GM21576 (cell line): ENCODE measurements at regions not wholly inside any gene's neighbourhood (a gene's known extent, or its start where the extent isn't known, plus 50 kb on each side); places are given as distances from the start of the nearest gene placed in this dataset.

Experiments used
- ATAC-seq: cut with Tn5 transposase; IDR thresholded peaks from one replicate; pipeline ENCODE4 v1.9.1; 2021; ENCODE audit warnings: mild to moderate bottlenecking, moderate library complexity; ENCODE audit not compliant: unreplicated experiment

DNA sequence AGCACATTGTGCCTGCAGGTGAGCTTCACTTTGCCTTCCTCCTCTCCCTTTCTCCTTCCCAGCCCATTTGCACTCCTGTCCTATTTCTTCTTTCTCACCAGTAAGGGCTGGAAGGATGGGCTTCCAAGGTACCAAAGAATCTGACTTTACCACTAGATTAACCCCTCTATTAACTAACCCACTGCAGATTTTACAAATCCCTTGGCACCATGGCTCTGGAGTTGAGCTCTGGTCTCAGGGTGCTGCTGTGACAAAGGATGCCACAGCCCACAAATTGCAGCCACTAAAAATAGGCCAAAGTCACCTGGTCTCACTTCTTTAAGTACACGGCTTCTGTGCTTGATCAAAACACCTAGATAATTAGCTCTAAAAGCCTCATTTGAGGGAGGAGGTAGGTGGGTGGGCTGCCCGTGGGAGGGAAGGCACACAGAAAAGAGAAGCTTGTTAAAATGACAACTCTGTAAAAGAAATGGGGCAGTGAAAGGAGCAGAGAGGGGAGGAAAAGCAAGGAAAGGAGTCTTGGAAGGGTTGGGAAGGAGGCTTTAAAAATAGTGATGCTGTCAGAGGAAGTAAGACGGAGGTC lies 327.4 kb downstream of the DRD1 start:
- ATAC-seq, result no peak

DNA sequence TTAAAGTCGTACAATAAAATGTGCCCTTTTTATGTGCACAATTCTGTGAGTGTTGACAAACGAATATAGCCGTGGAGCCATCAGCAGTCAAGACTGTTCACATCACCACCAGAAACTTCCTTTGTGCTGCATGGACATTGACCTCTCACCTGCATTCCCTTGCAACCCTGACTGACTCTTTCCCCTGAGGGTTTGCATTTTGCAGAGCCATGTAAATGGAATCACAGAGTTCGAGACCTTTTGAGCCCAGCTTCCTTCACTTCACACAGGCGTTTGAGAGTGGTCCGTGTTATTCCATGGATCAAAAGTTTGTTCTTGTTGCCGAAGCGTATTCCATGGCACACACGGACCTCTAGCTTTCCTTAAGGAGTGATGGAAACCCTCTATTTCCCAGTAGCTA lies 328.2 kb downstream of the DRD1 start:
- ATAC-seq, result no peak

DNA sequence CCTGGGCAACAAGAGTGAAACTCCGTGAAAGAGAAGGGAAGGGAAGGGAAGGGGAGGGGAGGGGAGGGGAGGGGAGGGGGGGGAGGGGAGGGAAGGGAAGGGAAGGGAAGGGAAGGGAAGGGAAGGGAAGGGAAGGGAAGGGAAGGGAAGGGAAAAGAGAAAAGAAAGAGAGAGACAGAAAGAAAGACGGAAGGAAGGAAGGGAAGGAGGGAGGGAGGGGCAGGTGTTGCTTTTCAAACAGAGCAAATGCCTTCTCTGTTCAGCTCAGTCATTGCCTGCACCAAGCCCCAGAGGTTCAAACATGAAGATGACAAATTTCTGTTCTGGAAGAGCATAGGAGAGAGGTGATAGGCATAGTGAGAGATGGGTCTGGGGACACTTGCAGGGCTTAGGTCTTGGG lies 330.0 kb downstream of the DRD1 start:
- no peak for ATAC-seq

DNA sequence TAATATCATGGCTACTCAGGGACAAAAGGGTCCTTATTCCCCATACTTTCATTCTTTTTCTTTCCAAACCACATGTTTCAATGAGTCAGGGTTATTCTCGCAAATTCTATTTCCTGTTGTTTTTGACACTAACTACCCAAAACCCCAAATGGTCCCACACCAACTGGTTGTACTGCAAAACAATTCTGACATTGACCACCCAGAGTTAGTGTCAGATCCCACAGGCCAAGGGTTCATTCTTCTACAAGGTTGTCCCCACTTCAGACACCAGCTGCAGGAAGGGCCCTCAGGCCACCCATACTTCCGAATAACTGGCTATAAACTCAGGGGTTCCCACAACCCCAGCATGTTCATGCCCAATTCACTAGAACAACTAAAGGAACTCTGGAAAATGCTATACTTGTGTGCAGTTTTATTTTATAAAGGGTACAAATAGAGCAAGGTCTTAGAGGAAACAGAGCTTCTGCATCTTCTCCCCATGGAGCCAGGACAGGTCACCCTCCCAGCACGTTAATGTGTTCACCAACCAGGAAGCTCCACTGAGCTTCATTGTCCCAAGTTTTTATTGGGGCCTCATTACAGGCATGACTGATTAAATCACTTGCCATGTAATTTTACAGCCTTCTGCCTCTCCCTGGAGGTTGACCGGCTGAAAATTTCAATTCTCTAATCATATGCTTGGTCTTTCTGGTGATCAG lies 334.8 kb downstream of the DRD1 start:
- ATAC-seq, result no peak

DNA sequence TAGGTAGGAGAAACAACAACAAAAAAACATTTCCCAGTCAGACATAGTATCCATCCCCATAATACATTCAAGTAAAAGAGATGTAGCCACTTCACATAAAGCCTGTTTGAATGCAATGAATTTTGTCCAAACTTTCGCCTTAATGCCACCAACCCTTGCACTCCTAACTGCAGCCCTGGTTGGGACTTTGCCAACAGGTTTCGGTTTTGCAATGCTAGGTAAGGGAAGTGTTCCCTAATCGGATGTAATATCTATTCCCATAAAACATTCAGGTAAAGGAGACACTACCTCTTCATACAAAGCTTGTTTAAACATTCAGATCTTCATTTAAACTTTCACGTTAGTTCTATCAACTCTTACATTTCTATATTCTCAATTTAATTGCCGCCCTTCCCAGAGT lies 336.1 kb downstream of the DRD1 start:
- no peak for ATAC-seq

DNA sequence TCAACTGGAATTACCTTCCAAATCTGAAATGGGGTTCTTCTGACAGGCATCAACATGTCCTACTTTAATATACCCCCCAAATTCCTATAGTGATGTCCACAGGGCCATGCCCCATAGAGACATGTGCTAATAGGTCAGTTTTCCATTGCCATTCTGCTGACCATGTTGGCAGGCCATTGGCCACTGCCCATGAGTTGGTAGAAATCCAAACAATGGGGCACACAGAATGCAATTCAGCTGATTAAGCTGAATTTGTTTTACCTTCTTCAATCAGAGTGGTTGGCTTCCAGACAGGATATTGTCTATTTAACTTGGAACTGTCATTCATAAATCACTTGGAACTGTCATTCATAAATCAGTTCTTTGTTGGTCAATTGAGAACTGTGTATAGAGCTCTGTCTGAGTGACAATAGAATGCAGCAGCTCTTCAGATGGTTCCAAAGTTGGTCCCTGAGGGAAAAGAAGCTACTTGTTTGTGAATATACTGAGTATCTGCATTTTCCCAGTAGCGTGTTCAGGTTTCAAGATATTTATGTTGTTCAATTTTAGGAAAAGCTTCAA lies 336.9 kb downstream of the DRD1 start:
- ATAC-seq, result no peak

DNA sequence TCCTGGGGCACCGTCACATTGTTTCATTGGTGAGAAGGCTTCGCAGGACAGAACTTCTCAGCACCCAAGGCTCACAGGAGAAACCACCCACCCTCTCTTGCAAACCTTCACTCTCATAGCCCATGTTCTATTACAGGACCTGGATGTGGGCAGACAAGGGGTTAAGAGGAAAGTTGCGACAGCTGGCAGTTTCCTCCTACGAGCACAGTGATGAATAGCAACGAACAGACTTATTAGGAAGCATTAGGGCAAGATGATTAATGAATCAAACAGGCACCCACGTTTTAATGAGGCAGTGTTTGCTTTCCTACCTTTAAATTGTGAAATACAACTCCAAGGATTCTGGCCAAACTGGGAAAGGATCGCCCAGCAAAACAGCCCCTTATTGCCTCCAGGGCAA lies 339.3 kb downstream of the DRD1 start:
- ATAC-seq, result no peak

DNA sequence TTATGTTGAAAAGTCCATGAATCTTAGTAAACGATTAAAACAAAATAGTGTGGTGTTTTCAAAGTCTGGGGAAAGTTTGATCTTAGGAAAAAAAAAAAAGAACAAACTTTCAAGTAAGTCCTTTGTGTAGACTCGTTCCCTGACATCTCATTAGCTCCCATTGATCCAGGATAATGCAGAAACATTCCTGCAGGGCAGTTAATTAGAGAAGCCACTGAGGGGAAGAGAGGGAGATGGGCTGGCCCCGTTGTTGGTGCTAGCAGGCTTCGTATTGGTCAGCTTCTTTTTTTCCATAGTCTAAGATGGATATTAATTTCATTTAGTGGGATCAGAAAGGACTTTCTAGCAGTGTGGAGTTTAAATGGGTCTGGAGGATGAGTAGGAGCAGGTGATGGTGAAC lies 340.2 kb downstream of the DRD1 start:
- ATAC-seq, result no peak

DNA sequence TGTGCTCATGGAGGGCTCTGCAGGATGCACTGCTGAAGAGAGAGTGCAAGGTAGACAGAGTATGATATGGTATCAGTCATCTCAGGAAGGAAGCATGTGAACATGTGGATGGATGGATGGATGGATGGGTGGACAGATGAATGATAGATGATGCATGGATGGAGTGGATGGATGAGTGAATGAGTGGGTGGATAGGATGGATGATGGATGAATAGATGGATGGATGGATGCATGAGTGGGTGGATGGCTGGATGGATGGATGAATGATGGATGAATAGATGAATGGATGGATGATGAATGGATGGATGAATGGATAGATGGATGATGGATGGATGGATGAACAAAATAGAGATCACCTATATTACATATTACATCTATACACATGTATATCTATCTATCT lies 341.3 kb downstream of the DRD1 start:
- no peak for ATAC-seq

DNA sequence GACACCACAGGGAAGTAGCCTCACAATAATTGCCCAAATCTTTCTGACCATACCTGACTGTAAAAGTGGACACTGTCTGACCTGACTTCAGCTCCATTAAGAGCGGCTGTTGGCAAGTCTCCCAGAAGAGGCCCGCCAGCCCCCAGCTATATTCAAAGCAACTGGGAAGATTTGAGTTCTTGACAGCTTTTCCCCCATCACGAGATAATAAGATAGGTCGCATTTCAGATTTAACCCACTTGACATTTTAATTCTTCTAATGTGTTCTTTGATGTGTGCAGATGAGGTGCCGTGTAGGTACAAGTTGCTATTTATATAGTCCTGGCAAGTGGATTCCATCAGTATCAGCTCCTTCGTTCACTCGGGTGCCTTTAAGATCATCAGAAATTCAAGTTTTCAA lies 345.7 kb downstream of the DRD1 start:
- no peak for ATAC-seq

DNA sequence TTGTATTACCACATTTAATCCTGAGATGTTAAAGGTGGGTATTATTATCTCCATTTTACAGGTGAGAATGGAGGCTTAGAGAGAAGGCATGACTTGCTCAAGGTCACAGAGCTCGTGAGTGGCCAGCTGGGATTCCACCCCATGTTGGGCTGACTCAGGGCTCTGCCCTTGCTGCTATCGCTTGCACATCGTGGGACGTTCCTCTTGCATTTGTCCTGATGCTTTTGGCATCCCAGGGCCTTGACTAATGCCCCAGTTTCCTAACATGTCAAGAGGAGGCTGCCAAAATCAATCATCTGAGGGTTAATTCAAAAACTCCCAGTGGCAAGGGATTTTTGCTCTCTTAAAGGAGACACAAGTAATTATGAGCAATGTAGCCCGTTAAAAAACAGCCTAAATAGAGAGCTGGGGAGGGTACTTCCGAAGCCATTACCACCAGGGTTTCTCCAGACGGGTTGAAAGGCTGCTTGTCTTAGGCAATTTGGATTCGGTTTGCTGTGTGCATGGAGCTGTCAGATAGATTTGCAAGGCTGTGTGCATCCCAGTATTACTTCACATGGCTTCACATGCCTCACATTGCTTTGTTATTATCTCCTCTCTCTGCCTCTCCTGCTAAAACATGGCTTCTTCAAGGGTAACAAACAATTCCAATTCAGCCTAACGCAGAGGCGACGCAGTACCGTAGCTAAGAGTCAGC lies 347.4 kb downstream of the DRD1 start:
- no peak for ATAC-seq

DNA sequence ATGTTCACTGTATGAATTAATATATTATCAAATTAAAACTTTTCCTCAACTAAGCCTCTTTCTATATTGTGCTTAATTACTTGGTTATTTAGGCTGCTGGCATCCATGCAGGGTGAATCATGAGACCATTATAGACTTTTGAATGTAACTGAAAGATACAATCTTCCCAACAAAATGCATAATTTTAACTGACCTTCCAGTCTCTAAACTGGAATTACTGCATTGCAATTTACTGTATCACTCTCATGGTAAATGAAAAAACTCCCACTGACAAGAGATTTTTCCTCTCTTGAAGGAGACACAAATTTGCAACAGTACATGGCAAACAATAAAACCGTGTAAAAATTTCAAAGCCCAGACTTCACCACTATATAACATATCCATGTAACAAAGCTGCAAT lies 349.5 kb downstream of the DRD1 start:
- no peak for ATAC-seq

DNA sequence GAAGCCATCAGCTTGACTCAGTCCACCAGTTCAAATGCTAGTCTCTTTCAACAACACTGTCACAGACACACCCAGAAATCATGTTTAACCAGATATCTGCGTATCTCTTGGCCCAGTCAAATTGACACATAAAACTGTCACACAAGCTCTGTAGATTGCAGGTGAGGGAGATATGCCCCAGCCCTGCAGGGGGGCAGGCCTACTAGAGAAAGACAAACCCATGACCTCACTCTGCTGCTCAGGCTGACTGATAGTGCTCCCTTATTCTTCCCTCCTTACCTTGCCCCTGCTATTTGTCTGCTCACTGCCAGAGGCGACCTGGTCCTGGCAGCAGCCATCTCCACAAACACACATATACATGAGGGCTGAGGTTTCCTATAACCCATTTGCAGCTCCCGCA lies 351.3 kb downstream of the DRD1 start:
- ATAC-seq, result no peak

DNA sequence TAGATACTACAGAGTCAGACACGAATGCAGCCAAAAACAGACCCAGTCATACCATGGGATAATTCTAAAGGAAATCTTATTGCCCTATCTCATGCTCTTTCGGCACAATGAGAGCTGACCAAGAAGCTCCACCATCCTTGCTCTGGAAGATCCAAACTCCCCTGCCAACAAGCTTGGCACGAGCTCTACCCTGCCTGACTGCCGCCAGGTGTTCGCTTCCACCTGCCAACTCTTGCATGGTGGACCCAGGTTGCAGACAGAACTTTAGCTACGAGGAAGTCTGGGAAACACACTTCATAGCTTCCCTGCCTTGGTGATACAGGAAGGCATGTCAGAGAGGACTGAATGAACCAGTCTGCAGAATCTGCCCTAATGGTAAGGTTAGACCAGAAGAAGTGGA lies 355.0 kb downstream of the DRD1 start:
- no peak for ATAC-seq

DNA sequence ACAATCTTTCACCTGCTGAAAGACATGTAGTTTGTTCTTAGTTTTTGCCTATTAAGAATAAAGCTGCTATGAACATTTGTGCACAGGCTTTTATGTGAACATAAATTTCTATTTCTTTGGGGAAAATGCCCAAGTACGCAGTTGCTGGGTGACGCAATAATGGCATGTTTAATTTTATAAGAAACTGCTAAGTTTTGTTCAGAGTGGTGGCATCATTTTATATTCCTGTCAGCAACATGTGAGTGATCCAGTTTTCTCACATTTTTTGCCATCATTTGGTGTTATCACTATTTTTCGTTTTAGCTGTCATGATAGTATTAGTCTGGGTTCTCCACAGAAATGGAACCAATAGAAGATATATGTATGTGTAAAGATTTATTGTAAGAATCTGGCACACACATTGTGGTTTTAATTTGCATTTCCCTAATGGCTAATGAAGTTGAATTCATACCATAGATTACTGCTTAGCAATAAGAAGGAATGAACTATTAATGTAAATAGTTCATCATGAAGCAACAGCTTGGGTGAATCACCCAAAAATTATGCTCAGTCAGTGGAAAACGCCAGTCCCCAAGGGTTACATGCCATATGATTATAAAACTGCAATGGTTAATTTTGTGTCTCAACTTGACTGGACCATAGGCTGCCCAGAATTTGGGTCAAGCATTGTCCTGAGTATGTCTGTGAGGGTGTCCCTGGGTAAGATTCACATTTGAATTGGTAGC lies 358.6 kb downstream of the MSX2 start:
- ATAC-seq, result no peak

DNA sequence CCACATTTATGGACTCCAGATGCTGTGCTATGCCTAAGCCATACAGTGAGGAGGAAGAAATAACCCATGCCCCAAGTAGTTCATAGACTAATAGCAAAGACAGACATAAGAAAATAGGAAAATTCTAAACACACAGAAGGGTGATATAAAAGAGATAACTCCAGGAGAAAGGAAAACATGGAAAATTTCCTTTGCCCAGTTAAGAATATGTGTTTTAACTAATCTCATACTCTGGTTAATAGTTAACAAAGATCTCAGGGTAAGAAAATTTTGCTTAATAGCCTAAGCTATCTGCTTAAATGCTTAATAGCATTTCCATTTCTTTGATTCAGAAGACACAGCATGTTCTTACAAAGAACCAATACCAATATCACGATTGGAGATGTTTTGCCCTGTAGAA lies 358.0 kb downstream of the MSX2 start:
- ATAC-seq, result no peak

DNA sequence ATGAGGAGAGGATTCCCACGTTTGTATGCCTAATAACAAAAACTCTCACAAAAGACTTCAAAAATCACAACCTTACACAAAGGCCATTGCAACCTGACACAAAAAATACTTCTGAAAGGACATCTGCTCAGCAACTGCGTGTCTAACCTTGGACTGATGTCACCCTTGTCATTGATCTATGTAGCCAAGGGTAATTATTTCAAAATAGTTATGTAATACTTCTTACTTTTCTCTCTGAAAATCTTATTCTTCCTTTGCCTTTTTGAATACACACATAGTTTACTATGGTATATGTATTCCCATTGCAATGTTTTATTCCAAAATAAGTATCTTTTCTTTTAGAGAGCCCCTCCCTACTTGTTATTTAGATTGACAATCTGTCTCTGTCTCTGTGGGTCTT lies 355.3 kb downstream of the MSX2 start:
- no peak for ATAC-seq

DNA sequence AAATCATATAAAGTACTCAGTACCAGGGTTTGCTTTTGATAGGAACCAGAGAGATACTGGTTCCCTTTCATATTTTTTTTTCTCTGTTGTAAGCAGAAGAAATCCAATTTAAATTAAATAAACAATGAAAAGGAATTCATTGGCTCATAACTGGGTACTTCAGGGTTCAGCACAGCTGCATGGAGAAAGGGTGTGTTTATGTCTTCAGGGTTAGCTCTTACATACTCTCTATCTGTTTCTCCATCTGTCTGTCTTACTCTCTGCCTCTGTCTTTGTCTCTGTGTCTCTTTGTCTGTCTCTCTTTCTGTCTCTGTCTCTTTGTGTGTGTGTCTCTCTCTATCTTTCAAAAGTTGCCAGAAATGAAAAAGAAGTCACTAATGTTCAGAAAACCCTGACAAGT lies 345.9 kb downstream of the MSX2 start:
- ATAC-seq, result no peak

DNA sequence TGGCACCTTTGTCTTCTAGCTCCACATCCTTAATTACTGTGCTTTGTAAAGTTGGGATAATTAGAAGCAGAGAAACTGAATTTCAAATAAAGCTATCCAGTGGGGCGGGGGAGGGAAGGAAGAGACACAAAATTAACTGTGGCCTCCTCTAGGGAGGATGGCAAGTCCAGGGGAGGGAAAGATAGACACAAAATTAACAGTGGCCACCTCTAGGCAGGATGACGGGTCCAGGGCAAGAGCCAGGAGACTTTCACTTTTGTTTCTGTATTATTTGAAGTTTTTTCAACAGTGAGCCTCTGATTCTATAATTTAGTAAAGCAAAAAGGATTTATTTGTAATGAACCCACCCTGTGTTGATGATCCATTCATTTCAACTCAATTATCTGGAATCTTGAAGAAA lies 335.9 kb downstream of the MSX2 start:
- no peak for ATAC-seq

DNA sequence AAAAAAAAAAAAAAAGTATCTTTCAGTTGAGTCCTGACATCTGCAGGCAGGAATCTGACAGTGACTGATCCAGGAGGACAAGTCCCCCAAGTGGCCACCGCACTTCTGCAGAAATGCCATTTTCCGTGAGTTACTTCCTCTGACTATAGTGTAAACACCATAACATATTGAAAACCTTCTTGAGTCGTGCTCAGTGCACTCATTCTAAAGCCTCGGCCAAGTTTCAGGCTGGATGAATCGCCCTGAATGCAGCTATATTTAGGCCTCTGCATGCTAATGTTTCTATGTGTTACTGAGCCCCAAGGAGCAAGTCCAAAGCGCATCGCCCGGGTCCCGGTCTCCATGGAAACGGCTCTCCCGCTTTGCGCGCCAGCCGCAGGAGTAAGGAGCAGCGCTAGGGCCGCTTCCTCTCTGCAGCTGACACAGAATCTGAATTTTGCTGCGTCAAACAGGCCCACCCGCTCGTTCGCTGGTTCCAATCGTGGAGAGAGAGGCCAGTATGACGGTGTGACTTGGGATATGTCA lies 335.4 kb downstream of the MSX2 start:
- ATAC-seq, result no peak

DNA sequence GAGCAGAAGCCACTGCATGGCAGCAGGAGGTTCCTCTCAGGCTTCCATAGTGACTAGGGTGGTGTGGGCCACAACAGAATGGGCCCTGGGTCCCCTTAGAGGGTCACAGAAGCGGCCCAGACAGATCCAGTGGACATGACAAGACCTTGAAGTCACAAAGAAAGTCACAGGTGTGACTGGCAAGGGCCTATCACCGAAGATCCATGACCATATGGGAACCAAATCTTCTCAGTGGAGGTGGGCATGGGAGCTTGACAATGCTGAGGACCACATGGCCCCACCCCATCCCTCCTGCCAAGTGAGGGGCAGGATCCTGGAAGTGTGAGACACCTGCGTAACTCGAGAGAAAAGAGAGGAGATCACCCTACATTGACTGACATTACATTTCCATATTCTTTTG lies 332.4 kb downstream of the MSX2 start:
- ATAC-seq, result no peak
